Astrocyte (in vitro differentiated cells and primary cell): ENCODE measurements at regions not wholly inside any gene's neighbourhood (a gene's known extent, or its start where the extent isn't known, plus 50 kb on each side); places are given as distances from the start of the nearest gene placed in this dataset.

Experiments used
- DNase-seq: peaks from one replicate; pipeline ENCODE4 v3.0.0-alpha.2; 2010; ENCODE audit warnings: low read depth
- FAIRE-seq: peaks from 2 replicates; lab custom pipeline; 2011; peaks lifted over from hg19 to GRCh38; lab: Jason Lieb, UNC
- H2AFZ ChIP-seq: 2 replicates; pipeline ENCODE4 v1.6.0; 2012; ENCODE audit warnings: low read depth, low read length, inconsistent platforms
- H3K27ac ChIP-seq: 2 replicates; pipeline ENCODE4 v1.5.1; 2011; ENCODE audit warnings: low read depth, low read length, inconsistent platforms
- H3K27me3 ChIP-seq: 2 replicates; pipeline ENCODE4 v1.6.0; 2011; ENCODE audit warnings: low read length, inconsistent platforms; ENCODE audit not compliant: insufficient read depth
- H3K36me3 ChIP-seq: 2 replicates; pipeline ENCODE4 v1.5.1; 2011; ENCODE audit warnings: low read length, inconsistent platforms; ENCODE audit not compliant: insufficient read depth
- H3K4me1 ChIP-seq: 2 replicates; pipeline ENCODE4 v1.5.1; 2011; ENCODE audit warnings: low read length, inconsistent platforms; ENCODE audit not compliant: insufficient read depth
- H3K4me2 ChIP-seq: 2 replicates; pipeline ENCODE4 v1.6.0; 2012; ENCODE audit warnings: low read length, inconsistent platforms
- H3K4me3 ChIP-seq: 2 replicates; pipeline ENCODE4 v1.5.1; 2011; ENCODE audit warnings: low read depth, mild to moderate bottlenecking, low read length, inconsistent platforms; ENCODE audit not compliant: insufficient read depth
- H3K79me2 ChIP-seq: 2 replicates; pipeline ENCODE4 v1.6.0; 2012; ENCODE audit warnings: mild to moderate bottlenecking, low read length, inconsistent platforms; ENCODE audit not compliant: insufficient read depth
- H3K9ac ChIP-seq: 2 replicates; pipeline ENCODE4 v1.6.0; 2012; ENCODE audit warnings: mild to moderate bottlenecking, low read length, inconsistent platforms
- H3K9me3 ChIP-seq: 2 replicates; pipeline ENCODE4 v1.5.1; 2012; ENCODE audit warnings: low read depth, mild to moderate bottlenecking, low read length, inconsistent platforms; ENCODE audit not compliant: insufficient read depth
- H4K20me1 ChIP-seq: 2 replicates; pipeline ENCODE4 v1.6.0; 2012; ENCODE audit warnings: low read length, inconsistent platforms; ENCODE audit not compliant: insufficient read depth
- H3K27ac Mint-ChIP-seq: one replicate; pipeline ENCODE4 v1.8.0; 2021; ENCODE audit warnings: mild to moderate bottlenecking, mixed read lengths; ENCODE audit not compliant: unreplicated experiment
- H3K27me3 Mint-ChIP-seq: one replicate; pipeline ENCODE4 v1.8.0; 2021; ENCODE audit warnings: low read depth, mixed read lengths; ENCODE audit not compliant: unreplicated experiment
- H3K36me3 Mint-ChIP-seq: one replicate; pipeline ENCODE4 v1.8.0; 2021; ENCODE audit warnings: low read depth, mixed read lengths; ENCODE audit not compliant: unreplicated experiment
- H3K4me1 Mint-ChIP-seq: one replicate; pipeline ENCODE4 v1.8.0; 2021; ENCODE audit warnings: low read depth, mixed read lengths; ENCODE audit not compliant: unreplicated experiment
- H3K4me3 Mint-ChIP-seq: one replicate; pipeline ENCODE4 v1.8.0; 2021; ENCODE audit warnings: mild to moderate bottlenecking, moderate library complexity, mixed read lengths; ENCODE audit not compliant: unreplicated experiment
- H3K9me3 Mint-ChIP-seq: one replicate; pipeline ENCODE4 v1.8.0; 2021; ENCODE audit warnings: mild to moderate bottlenecking, mixed read lengths; ENCODE audit not compliant: unreplicated experiment
- CTCF ChIP-seq: IDR thresholded peaks from 2 replicates; pipeline ENCODE4 v1.5.1; 2011; ENCODE audit warnings: low read depth, mild to moderate bottlenecking, inconsistent platforms, low read length, moderate library complexity; ENCODE audit not compliant: insufficient read depth
- EZH2 ChIP-seq: IDR thresholded peaks from 2 replicates; pipeline ENCODE4 v1.6.1; 2012; ENCODE audit warnings: mild to moderate bottlenecking, low read length, inconsistent platforms; ENCODE audit not compliant: insufficient read depth

- H3K9me3 Mint-ChIP-seq = peaks cover 4% of the 10 kb centered on the region
- Histone ChIP-seq H4K20me1 (no peaks in the 10 kb centered on the region), H3K4me3 (no peak overlapping the region), H2AFZ (no peak overlapping the region), H3K4me1 (no peaks in the 10 kb centered on the region), H3K9me3 (no peaks in the 10 kb centered on the region), H3K79me2 (no peaks in the 10 kb centered on the region), H3K9ac (no peak overlapping the region), H3K4me2 (no peak overlapping the region), H3K27me3 (no peaks in the 10 kb centered on the region), H3K36me3 (no peaks in the 10 kb centered on the region), H3K27ac (no peak overlapping the region)
- H3K27me3 Mint-ChIP-seq = peaks cover 24% of the 10 kb centered on the region
- FAIRE-seq (no peak), DNase-seq (no peak)
- TF ChIP-seq CTCF (no peak), EZH2 (no peak)
- no peak overlapping the region for H3K27ac Mint-ChIP-seq
- no peak overlapping the region for H3K4me3 Mint-ChIP-seq
- no peaks in the 10 kb centered on the region for H3K36me3 Mint-ChIP-seq
- peaks cover 6% of the 10 kb centered on the region for H3K4me1 Mint-ChIP-seq
These were observed 226.7 kb downstream of the NPHP4 start for GRCh38 chr1:5765483-5765882.

DNA sequence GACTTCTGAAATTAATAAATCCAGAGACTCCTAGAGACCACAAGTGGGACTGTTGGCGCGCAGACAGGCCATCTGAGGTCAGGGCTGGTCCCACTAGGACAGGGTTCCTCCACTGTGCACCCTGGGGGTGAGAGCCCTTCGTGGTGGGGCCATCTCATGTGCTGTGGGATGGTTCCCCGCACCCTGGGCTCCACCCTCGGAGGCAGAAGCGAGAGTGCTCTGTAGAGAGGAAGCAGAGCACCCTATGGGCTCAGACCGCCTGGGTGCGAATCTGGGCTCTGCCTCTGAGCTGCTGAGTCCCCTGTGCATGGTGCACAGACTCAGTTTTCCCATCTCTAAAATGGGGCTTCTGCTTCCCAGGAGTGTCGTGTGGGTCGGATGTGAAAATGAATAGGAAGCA lies 227.3 kb downstream of the NPHP4 start:
- no peaks in the 10 kb centered on the region for H3K4me1 ChIP-seq
- Mint-ChIP-seq H3K4me1 (peaks cover 6% of the 10 kb centered on the region), H3K27ac (no peak overlapping the region), H3K36me3 (no peaks in the 10 kb centered on the region), H3K9me3 (peaks cover 9% of the 10 kb centered on the region), H3K27me3 (peaks cover 29% of the 10 kb centered on the region), H3K4me3 (no peak overlapping the region)
- H2AFZ ChIP-seq = no peak overlapping the region
- DNase-seq = no peak
- no peaks in the 10 kb centered on the region for H4K20me1 ChIP-seq
- no peak overlapping the region for H3K9ac ChIP-seq
- H3K4me2 ChIP-seq = no peak overlapping the region
- H3K79me2 ChIP-seq = no peaks in the 10 kb centered on the region
- H3K27ac ChIP-seq = no peak overlapping the region
- FAIRE-seq = no peak
- H3K27me3 ChIP-seq = no peaks in the 10 kb centered on the region
- no peaks in the 10 kb centered on the region for H3K9me3 ChIP-seq
- TF ChIP-seq CTCF (no peak), EZH2 (no peak)
- H3K4me3 ChIP-seq = no peak overlapping the region
- H3K36me3 ChIP-seq = no peaks in the 10 kb centered on the region

- Mint-ChIP-seq H3K9me3 (peaks cover 9% of the 10 kb centered on the region), H3K27me3 (peaks cover 29% of the 10 kb centered on the region), H3K4me1 (peaks cover 6% of the 10 kb centered on the region), H3K36me3 (no peaks in the 10 kb centered on the region), H3K27ac (no peak overlapping the region), H3K4me3 (no peak overlapping the region)
- Histone ChIP-seq H3K27me3 (no peaks in the 10 kb centered on the region), H2AFZ (no peak overlapping the region), H3K9ac (no peak overlapping the region), H3K4me2 (no peak overlapping the region), H3K9me3 (no peaks in the 10 kb centered on the region), H3K27ac (no peak overlapping the region), H3K79me2 (no peaks in the 10 kb centered on the region), H3K36me3 (no peaks in the 10 kb centered on the region), H3K4me1 (no peaks in the 10 kb centered on the region), H4K20me1 (no peaks in the 10 kb centered on the region), H3K4me3 (no peak overlapping the region)
- FAIRE-seq = no peak
- no peak for DNase-seq
- TF ChIP-seq CTCF (no peak), EZH2 (no peak)
These were observed 227.8 kb downstream of the NPHP4 start for GRCh38 chr1:5764464-5764863.
